ENCODE measurements at regions not wholly inside any gene's neighbourhood (a gene's known extent, or its start where the extent isn't known, plus 50 kb on each side); places are given as distances from the start of the nearest gene placed in this dataset.

DNA sequence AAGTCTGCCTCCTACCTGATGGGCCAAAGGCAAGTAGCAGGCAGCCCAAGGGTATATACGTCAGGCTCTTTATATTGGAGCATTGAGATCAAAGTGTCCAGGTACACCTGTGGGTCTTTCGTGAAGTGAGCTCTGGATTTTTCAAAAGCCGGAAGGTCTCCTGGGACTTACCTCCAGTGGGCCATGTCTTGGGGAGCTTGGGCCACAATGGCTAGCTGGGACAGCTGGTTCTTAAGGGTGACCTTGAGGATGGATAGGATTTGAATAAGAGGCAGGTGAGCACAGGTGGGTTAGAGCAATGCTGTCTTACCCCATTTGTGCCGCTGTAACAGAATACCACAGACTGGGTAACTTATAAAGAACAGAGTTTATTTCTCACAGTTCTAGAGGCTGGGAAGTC lies 153.4 kb downstream of the CDC5L start:
- Histone ChIP-seq H3K4me3 (ENCODE audit: low read length) (no peak overlapping the region), H3K9me3 (ENCODE audit: low read length) (no peaks in the 10 kb centered on the region), H3K4me2 (ENCODE audit: low read length) (no peak overlapping the region), H3K36me3 (ENCODE audit: insufficient read depth, low read length) (no peaks in the 10 kb centered on the region), H2AFZ (ENCODE audit: low read depth, low read length) (no peak overlapping the region), H3F3A (ENCODE audit: insufficient read depth, low read length, poor library complexity, severe bottlenecking) (no peaks in the 10 kb centered on the region), H3K27ac (ENCODE audit: low read length) (no peak overlapping the region), H3K9ac (ENCODE audit: low read length) (no peak overlapping the region), H3K79me2 (replicated peaks; ENCODE audit: insufficient read depth, low read length) (no peaks in the 10 kb centered on the region), H4K20me1 (ENCODE audit: insufficient read depth) (no peaks in the 10 kb centered on the region), H3K9me2 (ENCODE audit: insufficient read depth, low read length) (no peaks in the 10 kb centered on the region), H3K27me3 (ENCODE audit: insufficient read depth, low read depth, low read length) (peaks cover 57% of the 10 kb centered on the region)
- TF ChIP-seq TAF1 (IDR thresholded peaks at IDR 0.05; ENCODE audit: low read depth), result no peak
- no peak for TF ChIP-seq SMC3 (conservative IDR thresholded peaks at IDR 0.05; ENCODE audit: poor library complexity)
- TF ChIP-seq, protein P1, sequence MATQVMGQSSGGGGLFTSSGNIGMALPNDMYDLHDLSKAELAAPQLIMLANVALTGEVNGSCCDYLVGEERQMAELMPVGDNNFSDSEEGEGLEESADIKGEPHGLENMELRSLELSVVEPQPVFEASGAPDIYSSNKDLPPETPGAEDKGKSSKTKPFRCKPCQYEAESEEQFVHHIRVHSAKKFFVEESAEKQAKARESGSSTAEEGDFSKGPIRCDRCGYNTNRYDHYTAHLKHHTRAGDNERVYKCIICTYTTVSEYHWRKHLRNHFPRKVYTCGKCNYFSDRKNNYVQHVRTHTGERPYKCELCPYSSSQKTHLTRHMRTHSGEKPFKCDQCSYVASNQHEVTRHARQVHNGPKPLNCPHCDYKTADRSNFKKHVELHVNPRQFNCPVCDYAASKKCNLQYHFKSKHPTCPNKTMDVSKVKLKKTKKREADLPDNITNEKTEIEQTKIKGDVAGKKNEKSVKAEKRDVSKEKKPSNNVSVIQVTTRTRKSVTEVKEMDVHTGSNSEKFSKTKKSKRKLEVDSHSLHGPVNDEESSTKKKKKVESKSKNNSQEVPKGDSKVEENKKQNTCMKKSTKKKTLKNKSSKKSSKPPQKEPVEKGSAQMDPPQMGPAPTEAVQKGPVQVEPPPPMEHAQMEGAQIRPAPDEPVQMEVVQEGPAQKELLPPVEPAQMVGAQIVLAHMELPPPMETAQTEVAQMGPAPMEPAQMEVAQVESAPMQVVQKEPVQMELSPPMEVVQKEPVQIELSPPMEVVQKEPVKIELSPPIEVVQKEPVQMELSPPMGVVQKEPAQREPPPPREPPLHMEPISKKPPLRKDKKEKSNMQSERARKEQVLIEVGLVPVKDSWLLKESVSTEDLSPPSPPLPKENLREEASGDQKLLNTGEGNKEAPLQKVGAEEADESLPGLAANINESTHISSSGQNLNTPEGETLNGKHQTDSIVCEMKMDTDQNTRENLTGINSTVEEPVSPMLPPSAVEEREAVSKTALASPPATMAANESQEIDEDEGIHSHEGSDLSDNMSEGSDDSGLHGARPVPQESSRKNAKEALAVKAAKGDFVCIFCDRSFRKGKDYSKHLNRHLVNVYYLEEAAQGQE (IDR thresholded peaks at IDR 0.05; ENCODE audit: borderline replicate concordance), result no peak
- TF ChIP-seq EZH2 (IDR thresholded peaks at IDR 0.05; ENCODE audit: borderline replicate concordance, insufficient read depth, low read length, poor library complexity, severe bottlenecking), result no peak
- TF ChIP-seq, protein P2, sequence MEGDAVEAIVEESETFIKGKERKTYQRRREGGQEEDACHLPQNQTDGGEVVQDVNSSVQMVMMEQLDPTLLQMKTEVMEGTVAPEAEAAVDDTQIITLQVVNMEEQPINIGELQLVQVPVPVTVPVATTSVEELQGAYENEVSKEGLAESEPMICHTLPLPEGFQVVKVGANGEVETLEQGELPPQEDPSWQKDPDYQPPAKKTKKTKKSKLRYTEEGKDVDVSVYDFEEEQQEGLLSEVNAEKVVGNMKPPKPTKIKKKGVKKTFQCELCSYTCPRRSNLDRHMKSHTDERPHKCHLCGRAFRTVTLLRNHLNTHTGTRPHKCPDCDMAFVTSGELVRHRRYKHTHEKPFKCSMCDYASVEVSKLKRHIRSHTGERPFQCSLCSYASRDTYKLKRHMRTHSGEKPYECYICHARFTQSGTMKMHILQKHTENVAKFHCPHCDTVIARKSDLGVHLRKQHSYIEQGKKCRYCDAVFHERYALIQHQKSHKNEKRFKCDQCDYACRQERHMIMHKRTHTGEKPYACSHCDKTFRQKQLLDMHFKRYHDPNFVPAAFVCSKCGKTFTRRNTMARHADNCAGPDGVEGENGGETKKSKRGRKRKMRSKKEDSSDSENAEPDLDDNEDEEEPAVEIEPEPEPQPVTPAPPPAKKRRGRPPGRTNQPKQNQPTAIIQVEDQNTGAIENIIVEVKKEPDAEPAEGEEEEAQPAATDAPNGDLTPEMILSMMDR (IDR thresholded peaks at IDR 0.05; ENCODE audit: poor library complexity, severe bottlenecking), result no peak
- TF ChIP-seq MXI1 (conservative IDR thresholded peaks at IDR 0.05; ENCODE audit: poor library complexity, severe bottlenecking), result no peak
- no peak for TF ChIP-seq POLR2AphosphoS5 (IDR thresholded peaks at IDR 0.05)
- no peak for TF ChIP-seq RAD21 (conservative IDR thresholded peaks at IDR 0.05)
- TF ChIP-seq EP300 (conservative IDR thresholded peaks at IDR 0.05; ENCODE audit: poor library complexity, severe bottlenecking), result no peak

DNA sequence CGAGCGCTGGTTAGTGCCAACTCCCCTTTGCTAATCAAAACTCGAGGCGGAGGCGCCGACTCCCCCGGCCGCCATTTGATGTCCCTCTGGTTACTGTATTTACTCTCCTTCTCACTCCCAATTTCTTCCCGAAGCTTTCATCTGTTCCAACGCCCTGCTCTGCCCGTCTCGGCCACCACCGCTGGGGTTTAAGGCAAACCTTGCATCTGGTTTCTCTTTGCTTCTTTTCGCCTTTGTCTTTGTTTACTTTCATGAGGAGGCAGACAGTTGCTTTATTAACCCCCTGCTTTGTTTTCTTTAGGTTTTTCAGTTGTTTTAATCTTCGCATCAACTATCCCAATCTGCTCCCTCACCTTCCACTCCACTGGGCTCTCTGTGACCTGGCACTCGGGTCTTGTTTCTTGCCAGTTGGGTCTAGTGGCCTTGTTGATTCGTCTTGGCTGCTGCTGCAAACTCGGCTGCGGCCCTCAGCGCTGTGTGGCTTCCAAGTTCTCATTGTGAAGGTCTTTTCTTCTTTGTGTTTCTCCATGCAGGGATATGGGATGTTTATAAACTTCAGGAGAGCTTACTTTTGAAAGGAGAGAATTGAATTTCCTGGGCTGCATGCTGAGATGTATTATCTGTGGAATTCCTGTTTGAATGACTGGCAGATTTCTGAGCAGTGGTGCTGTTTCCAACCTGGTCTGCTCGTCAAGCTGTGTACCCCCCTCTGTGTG lies 155.1 kb downstream of the CDC5L start:
- H3F3A ChIP-seq (ENCODE audit: insufficient read depth, low read length, poor library complexity, severe bottlenecking), result no peaks in the 10 kb centered on the region
- no peak for TF ChIP-seq RAD21 (conservative IDR thresholded peaks at IDR 0.05)
- TF ChIP-seq, protein P1 (IDR thresholded peaks at IDR 0.05; ENCODE audit: borderline replicate concordance), result no peak
- TF ChIP-seq EP300 (conservative IDR thresholded peaks at IDR 0.05; ENCODE audit: poor library complexity, severe bottlenecking), result no peak
- no peak for TF ChIP-seq TAF1 (IDR thresholded peaks at IDR 0.05; ENCODE audit: low read depth)
- TF ChIP-seq, protein P2 (IDR thresholded peaks at IDR 0.05; ENCODE audit: poor library complexity, severe bottlenecking), result no peak
- no peak for TF ChIP-seq EZH2 (IDR thresholded peaks at IDR 0.05; ENCODE audit: borderline replicate concordance, insufficient read depth, low read length, poor library complexity, severe bottlenecking)
- TF ChIP-seq POLR2AphosphoS5 (IDR thresholded peaks at IDR 0.05), result no peak
- TF ChIP-seq SMC3 (conservative IDR thresholded peaks at IDR 0.05; ENCODE audit: poor library complexity), result no peak
- no peak for TF ChIP-seq MXI1 (conservative IDR thresholded peaks at IDR 0.05; ENCODE audit: poor library complexity, severe bottlenecking)
- no peaks in the 10 kb centered on the region for H3K36me3 ChIP-seq (ENCODE audit: insufficient read depth, low read length)
- H3K27ac ChIP-seq (ENCODE audit: low read length), result no peak overlapping the region
- H3K27me3 ChIP-seq (ENCODE audit: insufficient read depth, low read depth, low read length), result peaks cover 63% of the 10 kb centered on the region
- no peaks in the 10 kb centered on the region for H4K20me1 ChIP-seq (ENCODE audit: insufficient read depth)
- no peak overlapping the region for H3K4me3 ChIP-seq (ENCODE audit: low read length)
- no peaks in the 10 kb centered on the region for H3K9me2 ChIP-seq (ENCODE audit: insufficient read depth, low read length)
- H3K9ac ChIP-seq (ENCODE audit: low read length), result no peak overlapping the region
- H3K79me2 ChIP-seq (replicated peaks; ENCODE audit: insufficient read depth, low read length), result no peaks in the 10 kb centered on the region
- no peak overlapping the region for H3K4me2 ChIP-seq (ENCODE audit: low read length)
- no peaks in the 10 kb centered on the region for H3K9me3 ChIP-seq (ENCODE audit: low read length)
- H2AFZ ChIP-seq (ENCODE audit: low read depth, low read length), result no peak overlapping the region

Data from neural cell (in vitro differentiated cells).